Liver (tissue), 8 donors: ENCODE measurements at regions not wholly inside any gene's neighbourhood (a gene's known extent, or its start where the extent isn't known, plus 50 kb on each side); places are given as distances from the start of the nearest gene placed in this dataset.

ENCODE experiments used
- DNase-seq: peaks from one replicate; pipeline ENCODE4 v3.0.0-alpha.2; 2017; ENCODE audit warnings: low spot score
- H3K27ac ChIP-seq, 2 donors: one replicate each; pipeline ENCODE4 v1.7.0; 2013; ENCODE audit warnings: inconsistent platforms in 2 of 2, low read length in 2 of 2, control low read depth in 1 of 2, low read depth in 1 of 2, mild to moderate bottlenecking in 1 of 2
- H3K27me3 ChIP-seq, 4 donors: one replicate each; pipeline versions ENCODE4 v1.6.1 to v1.7.0; 2013; ENCODE audit warnings: low read length in 3 of 4, inconsistent platforms in 1 of 4, mild to moderate bottlenecking in 1 of 4, moderate library complexity in 1 of 4; ENCODE audit not compliant: control insufficient read depth in 4 of 4, insufficient read depth in 4 of 4
- H3K36me3 ChIP-seq, 4 donors: one replicate each; pipeline versions ENCODE4 v1.6.1 to v1.7.0; 2013; ENCODE audit warnings: low read length in 3 of 4, mild to moderate bottlenecking in 3 of 4, low read depth in 1 of 4, moderate library complexity in 1 of 4; ENCODE audit not compliant: control insufficient read depth in 4 of 4, insufficient read depth in 3 of 4
- H3K4me1 ChIP-seq, 4 donors: one replicate each; pipeline versions ENCODE4 v1.6.1 to v1.7.0; 2013; ENCODE audit warnings: low read length in 3 of 4, mild to moderate bottlenecking in 3 of 4, moderate library complexity in 1 of 4; ENCODE audit not compliant: control insufficient read depth in 4 of 4, insufficient read depth in 4 of 4
- H3K4me3 ChIP-seq, 3 donors: one replicate each; pipeline versions ENCODE4 v1.6.1 to v1.7.0; 2013; ENCODE audit warnings: low read length in 3 of 3, control low read depth in 1 of 3, low read depth in 1 of 3, mild to moderate bottlenecking in 1 of 3
- H3K9ac ChIP-seq, 2 donors: one replicate each; pipeline ENCODE4 v1.7.0; 2013; ENCODE audit warnings: low read length in 2 of 2, mild to moderate bottlenecking in 2 of 2, moderate library complexity in 2 of 2, control low read depth in 1 of 2, low read depth in 1 of 2
- H3K9me3 ChIP-seq, 4 donors: one replicate each; pipeline versions ENCODE4 v1.6.1 to v1.7.0; 2013; ENCODE audit warnings: low read length in 3 of 4; ENCODE audit not compliant: control insufficient read depth in 4 of 4
- ATF3 ChIP-seq: IDR thresholded peaks from 2 replicates; pipeline ENCODE4 v1.6.1; 2016; ENCODE audit warnings: antibody characterized with exemption
- CTCF ChIP-seq: fragments of 150-350 bp; IDR thresholded peaks from 2 replicates; pipeline ENCODE4 v1.5.1; 2017; ENCODE audit warnings: improper control_type of control experiment, low read depth, low read length; ENCODE audit not compliant: missing input control
- EGR1 ChIP-seq, 2 donors: IDR thresholded peaks; 2 replicates each; pipeline ENCODE4 v1.6.1; 2016 to 2018; ENCODE audit warnings: antibody characterized with exemption in 2 of 2, low read depth in 2 of 2
- FOXA1 ChIP-seq: IDR thresholded peaks from 2 replicates; pipeline ENCODE4 v1.6.1; 2016; ENCODE audit warnings: antibody characterized with exemption
- FOXA2 ChIP-seq: IDR thresholded peaks from 2 replicates; pipeline ENCODE4 v1.6.1; 2016; ENCODE audit warnings: antibody characterized with exemption
- GABPA ChIP-seq, 2 donors: IDR thresholded peaks in 1 of 2; conservative IDR thresholded peaks in 1 of 2; 2 replicates each; pipeline ENCODE4 v1.6.1; 2016; ENCODE audit warnings: antibody characterized with exemption in 2 of 2, mild to moderate bottlenecking in 1 of 2, moderate library complexity in 1 of 2
- HNF4A ChIP-seq, 2 donors: conservative IDR thresholded peaks; 2 replicates each; pipeline ENCODE4 v1.6.1; 2016; ENCODE audit warnings: antibody characterized with exemption in 2 of 2, mild to moderate bottlenecking in 2 of 2
- HNF4G ChIP-seq: IDR thresholded peaks from 2 replicates; pipeline ENCODE4 v1.6.1; 2016; ENCODE audit warnings: antibody characterized with exemption
- JUND ChIP-seq, 2 donors: IDR thresholded peaks; 2 replicates each; pipeline ENCODE4 v1.6.1; 2016; ENCODE audit warnings: antibody characterized with exemption in 2 of 2
- NR2F2 ChIP-seq: IDR thresholded peaks from 2 replicates; pipeline ENCODE4 v1.6.1; 2016; ENCODE audit warnings: antibody characterized with exemption
- RAD21 ChIP-seq, 2 donors: IDR thresholded peaks; 2 replicates each; pipeline ENCODE4 v1.6.1; 2016; ENCODE audit warnings: antibody characterized with exemption in 2 of 2, mild to moderate bottlenecking in 2 of 2
- RXRA ChIP-seq, 2 donors: IDR thresholded peaks; 2 replicates each; pipeline ENCODE4 v1.6.1; 2017 to 2018; ENCODE audit warnings: antibody characterized with exemption in 2 of 2, mild to moderate bottlenecking in 1 of 2
- SP1 ChIP-seq: IDR thresholded peaks from 2 replicates; pipeline ENCODE4 v1.6.1; 2018; ENCODE audit warnings: antibody characterized with exemption, mild to moderate bottlenecking
- TAF1 ChIP-seq: conservative IDR thresholded peaks from 2 replicates; pipeline ENCODE4 v1.6.1; 2016; ENCODE audit warnings: antibody characterized with exemption, mild to moderate bottlenecking
- YY1 ChIP-seq: IDR thresholded peaks from 2 replicates; pipeline ENCODE4 v1.6.1; 2016; ENCODE audit warnings: antibody characterized with exemption, mild to moderate bottlenecking
- ZBTB33 ChIP-seq: IDR thresholded peaks from 2 replicates; pipeline ENCODE4 v1.6.1; 2016; ENCODE audit warnings: antibody characterized with exemption
- WGBS: extraction: QIAGEN DNeasy Blood & Tissue Kit; methylation state at CpG from one replicate; pipeline ENCODE4 v1.1.7; 2013; 5-methylcytosine and 5-hydroxymethylcytosine counted together
- TF ChIP-seq, protein P1 (sequence below): IDR thresholded peaks from 2 replicates; pipeline ENCODE4 v1.6.1; 2016; ENCODE audit warnings: antibody characterized with exemption
- TF ChIP-seq, protein P2 (sequence below): IDR thresholded peaks from 2 replicates; pipeline ENCODE4 v1.6.1; 2016; ENCODE audit warnings: antibody characterized with exemption, mild to moderate bottlenecking
- donor health status: healthy.
- donor health status: healthy.
- donor health status: healthy.
- donor health status: healthy.
- donor health status: healthy.

- WGBS: 86% methylated on average over 2 of the region's 2 CpGs
Measured at GRCh38 chr9:91061506-91061905, 259.9 kb downstream of the SYK start.

DNA sequence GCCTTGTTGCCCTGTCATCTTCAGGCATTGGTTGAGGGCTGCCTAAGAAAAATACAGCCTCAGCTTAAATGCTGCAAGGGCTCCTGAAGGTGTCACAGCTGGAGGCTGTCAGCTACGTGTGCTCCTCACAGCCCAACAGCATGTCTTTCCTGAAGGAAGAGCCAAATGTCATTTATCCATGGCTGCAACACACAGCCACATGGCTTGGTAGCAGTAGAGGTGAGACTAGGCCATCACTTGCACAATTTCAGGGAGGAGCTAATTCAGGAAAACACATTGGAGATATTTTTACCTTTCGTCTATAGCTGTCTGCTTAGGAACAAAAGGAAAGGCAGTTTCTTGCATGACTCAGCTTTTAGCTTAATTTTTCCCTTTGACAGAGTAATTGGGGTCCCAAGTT, 260.7 kb downstream of the SYK start:
- Histone ChIP-seq H3K4me1 (peaks cover 2 to 20% (median 8%) of the 10 kb centered on the region in 4 donors), H3K9me3 (no peaks in the 10 kb centered on the region), H3K27me3 (no peaks in the 10 kb centered on the region), H3K36me3 (no peaks in the 10 kb centered on the region), H3K9ac (no peak overlapping the region), H3K4me3 (no peak overlapping the region), H3K27ac (no peak overlapping the region)
- WGBS: 56% methylated on average over 2 of the region's 2 CpGs
- peak; percentile 53 to 57 for TF ChIP-seq RXRA (IDR thresholded peaks at IDR 0.05)
- no peak for TF ChIP-seq SP1
- no peak for TF ChIP-seq TAF1
- TF ChIP-seq, protein P1, sequence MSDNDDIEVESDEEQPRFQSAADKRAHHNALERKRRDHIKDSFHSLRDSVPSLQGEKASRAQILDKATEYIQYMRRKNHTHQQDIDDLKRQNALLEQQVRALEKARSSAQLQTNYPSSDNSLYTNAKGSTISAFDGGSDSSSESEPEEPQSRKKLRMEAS: peak; percentile 69
- DNase-seq: peak; percentile 4

More at GRCh38 chr9:91061506-91061905, 259.9 kb downstream of the SYK start:
- H3K27ac ChIP-seq: peak overlapping the region; percentile 87 to 91
- DNase-seq: peak; percentile 5
- H3K9me3 ChIP-seq: no peaks in the 10 kb centered on the region
- H3K4me3 ChIP-seq: no peak overlapping the region
- TF ChIP-seq FOXA2: no peak
- TF ChIP-seq, protein P1: no peak
- no peak for TF ChIP-seq RAD21 (IDR thresholded peaks at IDR 0.05)
- TF ChIP-seq TAF1: no peak
- TF ChIP-seq HNF4G: no peak
- TF ChIP-seq ZBTB33: no peak
- TF ChIP-seq CTCF: no peak
- no peak for TF ChIP-seq NR2F2
- no peak for TF ChIP-seq HNF4A (conservative IDR thresholded peaks at IDR 0.05)
- TF ChIP-seq YY1: no peak
- TF ChIP-seq JUND (IDR thresholded peaks at IDR 0.05): no peak
- no peak for TF ChIP-seq ATF3
- no peak for TF ChIP-seq SP1
- no peak for TF ChIP-seq EGR1 (IDR thresholded peaks at IDR 0.05; ENCODE audit: low read depth in 2 of 2)
- H3K27me3 ChIP-seq: no peaks in the 10 kb centered on the region
- peak overlapping the region in 1 of 2 donors; percentile 8 for H3K9ac ChIP-seq
- H3K36me3 ChIP-seq: no peaks in the 10 kb centered on the region
- H3K4me1 ChIP-seq: peaks cover 2 to 20% (median 8%) of the 10 kb centered on the region in 4 donors

DNA sequence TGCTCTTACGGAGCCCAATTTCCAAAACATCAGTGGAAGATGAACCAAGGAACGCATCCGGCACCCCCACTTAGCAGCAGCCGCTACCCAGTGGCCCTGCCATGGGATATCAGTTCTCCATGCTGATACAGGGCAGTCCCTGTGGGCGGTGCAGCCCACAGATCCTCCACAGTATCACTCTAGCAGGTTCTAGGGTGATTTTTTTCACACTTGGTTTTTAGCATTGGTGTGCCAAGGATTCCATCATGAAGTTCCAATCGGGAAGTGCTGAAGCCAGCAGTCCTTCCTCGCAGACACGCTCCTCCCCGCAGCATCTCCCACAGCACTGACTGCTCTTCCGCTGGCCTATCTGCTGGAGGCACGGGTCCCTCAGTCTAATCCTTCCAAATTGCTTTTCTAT, 261.9 kb downstream of the SYK start:
- Histone ChIP-seq H3K4me3 (no peak overlapping the region), H3K4me1 (peaks cover 2 to 20% (median 8%) of the 10 kb centered on the region in 4 donors), H3K36me3 (no peaks in the 10 kb centered on the region), H3K27me3 (no peaks in the 10 kb centered on the region), H3K9ac (no peak overlapping the region), H3K9me3 (no peaks in the 10 kb centered on the region), H3K27ac (no peak overlapping the region)
- DNase-seq: peak; percentile 16
- 93% methylated on average over 11 of the region's 11 CpGs for WGBS
- no peak for TF ChIP-seq NR2F2
- no peak for TF ChIP-seq FOXA2
- no peak for TF ChIP-seq ZBTB33
- TF ChIP-seq, protein P2, sequence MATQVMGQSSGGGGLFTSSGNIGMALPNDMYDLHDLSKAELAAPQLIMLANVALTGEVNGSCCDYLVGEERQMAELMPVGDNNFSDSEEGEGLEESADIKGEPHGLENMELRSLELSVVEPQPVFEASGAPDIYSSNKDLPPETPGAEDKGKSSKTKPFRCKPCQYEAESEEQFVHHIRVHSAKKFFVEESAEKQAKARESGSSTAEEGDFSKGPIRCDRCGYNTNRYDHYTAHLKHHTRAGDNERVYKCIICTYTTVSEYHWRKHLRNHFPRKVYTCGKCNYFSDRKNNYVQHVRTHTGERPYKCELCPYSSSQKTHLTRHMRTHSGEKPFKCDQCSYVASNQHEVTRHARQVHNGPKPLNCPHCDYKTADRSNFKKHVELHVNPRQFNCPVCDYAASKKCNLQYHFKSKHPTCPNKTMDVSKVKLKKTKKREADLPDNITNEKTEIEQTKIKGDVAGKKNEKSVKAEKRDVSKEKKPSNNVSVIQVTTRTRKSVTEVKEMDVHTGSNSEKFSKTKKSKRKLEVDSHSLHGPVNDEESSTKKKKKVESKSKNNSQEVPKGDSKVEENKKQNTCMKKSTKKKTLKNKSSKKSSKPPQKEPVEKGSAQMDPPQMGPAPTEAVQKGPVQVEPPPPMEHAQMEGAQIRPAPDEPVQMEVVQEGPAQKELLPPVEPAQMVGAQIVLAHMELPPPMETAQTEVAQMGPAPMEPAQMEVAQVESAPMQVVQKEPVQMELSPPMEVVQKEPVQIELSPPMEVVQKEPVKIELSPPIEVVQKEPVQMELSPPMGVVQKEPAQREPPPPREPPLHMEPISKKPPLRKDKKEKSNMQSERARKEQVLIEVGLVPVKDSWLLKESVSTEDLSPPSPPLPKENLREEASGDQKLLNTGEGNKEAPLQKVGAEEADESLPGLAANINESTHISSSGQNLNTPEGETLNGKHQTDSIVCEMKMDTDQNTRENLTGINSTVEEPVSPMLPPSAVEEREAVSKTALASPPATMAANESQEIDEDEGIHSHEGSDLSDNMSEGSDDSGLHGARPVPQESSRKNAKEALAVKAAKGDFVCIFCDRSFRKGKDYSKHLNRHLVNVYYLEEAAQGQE: no peak
- no peak for TF ChIP-seq RAD21 (IDR thresholded peaks at IDR 0.05)
- TF ChIP-seq ATF3: no peak
- no peak for TF ChIP-seq GABPA (IDR thresholded peaks at IDR 0.05 in 1 of 2, conservative IDR thresholded peaks at IDR 0.05 in 1 of 2)
- no peak for TF ChIP-seq JUND (IDR thresholded peaks at IDR 0.05)
- TF ChIP-seq FOXA1: no peak
- TF ChIP-seq SP1: no peak
